Neural cell (in vitro differentiated cells): ENCODE measurements at regions not wholly inside any gene's neighbourhood (a gene's known extent, or its start where the extent isn't known, plus 50 kb on each side); places are given as distances from the start of the nearest gene placed in this dataset.

Experiments used
- CTCF ChIP-seq: fragments of 450-650 bp; IDR thresholded peaks from 2 replicates; pipeline ENCODE4 v1.5.1; 2014; ENCODE audit warnings: antibody characterized with exemption, mild to moderate bottlenecking, moderate library complexity; ENCODE audit not compliant: poor library complexity, severe bottlenecking
- EP300 ChIP-seq: fragments of 450-650 bp; conservative IDR thresholded peaks from 2 replicates; pipeline ENCODE4 v1.6.1; 2014; ENCODE audit warnings: antibody characterized with exemption, mild to moderate bottlenecking, moderate library complexity; ENCODE audit not compliant: poor library complexity, severe bottlenecking
- EZH2 ChIP-seq: fragments of 200-600, 300-800 bp; shearing (Covaris generic), sonication (generic); IDR thresholded peaks from 2 replicates; pipeline ENCODE4 v1.6.1; 2014; ENCODE audit warnings: antibody characterized with exemption, low read length, borderline replicate concordance, mild to moderate bottlenecking; ENCODE audit not compliant: insufficient read depth, poor library complexity, severe bottlenecking
- POLR2AphosphoS5 ChIP-seq: IDR thresholded peaks from 2 replicates; pipeline ENCODE4 v1.6.1; 2012
- SMC3 ChIP-seq: fragments of 450-650 bp; conservative IDR thresholded peaks from 2 replicates; pipeline ENCODE4 v1.6.1; 2014; ENCODE audit warnings: antibody characterized with exemption, mild to moderate bottlenecking, moderate library complexity; ENCODE audit not compliant: poor library complexity
- TAF1 ChIP-seq: IDR thresholded peaks from 2 replicates; pipeline ENCODE4 v1.6.1; 2012; ENCODE audit warnings: low read depth

GRCh38 chr9:24614070-24614469 lies 68.4 kb upstream of the IZUMO3 start:
- TF ChIP-seq CTCF (peak; percentile 64), EP300 (no peak), TAF1 (no peak), EZH2 (no peak), SMC3 (peak; percentile 64), POLR2AphosphoS5 (no peak)
